Right ventricle myocardium superior (tissue), 1 donor: ENCODE measurements at regions not wholly inside any gene's neighbourhood (a gene's known extent, or its start where the extent isn't known, plus 50 kb on each side); places are given as distances from the start of the nearest gene placed in this dataset.

Experiments used
- ATAC-seq: fragments of 200-7000 bp; cut with Tn5 transposase; one replicate; pipeline ENCODE4 v1.9.1; 2020; ENCODE audit warnings: mild to moderate bottlenecking; ENCODE audit not compliant: poor library complexity
- DNase-seq: peaks from one replicate; pipeline ENCODE4 v3.0.0-alpha.2; 2020
- intact Hi-C: fragments of 100-400 bp; cut with DNase I; formaldehyde crosslinking; loops from one replicate; pipeline ENCODE4 v1.11.2; 2022
- donor health status: DM: no; HTN: yes; CAD: no; lungs with severe emphysema.

GRCh38 chr16:81149614-81150013 is 53.4 kb upstream of the GCSH start:
- DNase-seq (no peak), ATAC-seq (no peak)
- intact Hi-C loops = no loop called here

- intact Hi-C loops = no loop called here
- DNase-seq (no peak), ATAC-seq (no peak)
Measured at GRCh38 chr16:81148277-81148676, 52.1 kb upstream of the GCSH start.
